A549 (cell line): ENCODE measurements at regions not wholly inside any gene's neighbourhood (a gene's known extent, or its start where the extent isn't known, plus 50 kb on each side); places are given as distances from the start of the nearest gene placed in this dataset.

Experiments used
- BCL3 ChIP-seq: fragments of >200 bp; sonication (Bioruptor Twin); formaldehyde crosslinking; IDR thresholded peaks from 3 replicates; pipeline ENCODE4 v1.6.1; 2016
- CEBPB ChIP-seq, 2 experiments: fragments of >200 bp in 1 of 2; sonication (Bioruptor Twin) in 1 of 2; formaldehyde crosslinking in 1 of 2; IDR thresholded peaks; 2 replicates each; pipeline ENCODE4 v1.6.1; 2012 to 2016
- CHD4 ChIP-seq: fragments of 200-600 bp; sonication (generic); IDR thresholded peaks from 2 replicates; pipeline ENCODE4 v1.6.1; 2016; ENCODE audit warnings: antibody characterized with exemption, mild to moderate bottlenecking, borderline replicate concordance
- EP300 ChIP-seq, 2 experiments: fragments of >200 bp; sonication (Bioruptor Twin); formaldehyde crosslinking; IDR thresholded peaks; 2 replicates in 1 of 2; 3 replicates in 1 of 2; pipeline ENCODE4 v1.6.1; 2016 to 2017
- JUN ChIP-seq, 2 experiments: fragments of >200 bp; sonication (Bioruptor Twin); formaldehyde crosslinking; IDR thresholded peaks; 2 replicates in 1 of 2; 3 replicates in 1 of 2; pipeline ENCODE4 v1.6.1; 2016 to 2017
- MAZ ChIP-seq: fragments of 150-350 bp; IDR thresholded peaks from 2 replicates; pipeline ENCODE4 v1.6.1; 2014; ENCODE audit warnings: antibody characterized with exemption, low read depth, low read length, borderline replicate concordance
- POLR2A ChIP-seq: IDR thresholded peaks from 2 replicates; pipeline ENCODE4 v1.6.1; 2012; ENCODE audit warnings: mild to moderate bottlenecking, low read length
- REST ChIP-seq: fragments of 200-600 bp; sonication (generic); IDR thresholded peaks from 2 replicates; pipeline ENCODE4 v1.6.1; 2016; ENCODE audit warnings: antibody characterized with exemption, mild to moderate bottlenecking, moderate library complexity
- RFX5 ChIP-seq: fragments of 450-650 bp; IDR thresholded peaks from 2 replicates; pipeline ENCODE4 v1.7.1; 2014; ENCODE audit warnings: antibody characterized with exemption, mild to moderate bottlenecking, moderate library complexity
- SMC3 ChIP-seq: fragments of >200 bp; sonication (Bioruptor Twin); formaldehyde crosslinking; IDR thresholded peaks from 3 replicates; pipeline ENCODE4 v1.6.1; 2018; ENCODE audit warnings: inconsistent platforms
- SREBF2 ChIP-seq: fragments of 450-650 bp; IDR thresholded peaks from 2 replicates; pipeline ENCODE4 v1.6.1; 2014; ENCODE audit warnings: mild to moderate bottlenecking, moderate library complexity
- TFCP2L1 ChIP-seq: fragments of 250-450 bp; sonication (Bioruptor Pico); IDR thresholded peaks from 2 replicates; pipeline ENCODE4 v1.5.0; 2021; ENCODE audit warnings: mild to moderate bottlenecking
- TF ChIP-seq, protein P1 (sequence below): fragments of >200 bp; sonication (Bioruptor Twin); formaldehyde crosslinking; IDR thresholded peaks from 3 replicates; pipeline ENCODE4 v1.5.1; 2016

GRCh38 chr4:161285461-161285860 is 878.3 kb downstream of the FSTL5 start:
- TF ChIP-seq RFX5 (no peak), SMC3 (no peak), POLR2A (no peak), CHD4 (no peak), SREBF2 (no peak), JUN (IDR thresholded peaks at IDR 0.05) (no peak), MAZ (no peak), BCL3 (no peak), CEBPB (IDR thresholded peaks at IDR 0.05) (no peak), EP300 (IDR thresholded peaks at IDR 0.05) (no peak), TFCP2L1 (CRISPR knock-in tag) (no peak), REST (no peak)
- TF ChIP-seq, protein P1, sequence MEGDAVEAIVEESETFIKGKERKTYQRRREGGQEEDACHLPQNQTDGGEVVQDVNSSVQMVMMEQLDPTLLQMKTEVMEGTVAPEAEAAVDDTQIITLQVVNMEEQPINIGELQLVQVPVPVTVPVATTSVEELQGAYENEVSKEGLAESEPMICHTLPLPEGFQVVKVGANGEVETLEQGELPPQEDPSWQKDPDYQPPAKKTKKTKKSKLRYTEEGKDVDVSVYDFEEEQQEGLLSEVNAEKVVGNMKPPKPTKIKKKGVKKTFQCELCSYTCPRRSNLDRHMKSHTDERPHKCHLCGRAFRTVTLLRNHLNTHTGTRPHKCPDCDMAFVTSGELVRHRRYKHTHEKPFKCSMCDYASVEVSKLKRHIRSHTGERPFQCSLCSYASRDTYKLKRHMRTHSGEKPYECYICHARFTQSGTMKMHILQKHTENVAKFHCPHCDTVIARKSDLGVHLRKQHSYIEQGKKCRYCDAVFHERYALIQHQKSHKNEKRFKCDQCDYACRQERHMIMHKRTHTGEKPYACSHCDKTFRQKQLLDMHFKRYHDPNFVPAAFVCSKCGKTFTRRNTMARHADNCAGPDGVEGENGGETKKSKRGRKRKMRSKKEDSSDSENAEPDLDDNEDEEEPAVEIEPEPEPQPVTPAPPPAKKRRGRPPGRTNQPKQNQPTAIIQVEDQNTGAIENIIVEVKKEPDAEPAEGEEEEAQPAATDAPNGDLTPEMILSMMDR: no peak
